ENCODE measurements at regions not wholly inside any gene's neighbourhood (a gene's known extent, or its start where the extent isn't known, plus 50 kb on each side); places are given as distances from the start of the nearest gene placed in this dataset.

DNA sequence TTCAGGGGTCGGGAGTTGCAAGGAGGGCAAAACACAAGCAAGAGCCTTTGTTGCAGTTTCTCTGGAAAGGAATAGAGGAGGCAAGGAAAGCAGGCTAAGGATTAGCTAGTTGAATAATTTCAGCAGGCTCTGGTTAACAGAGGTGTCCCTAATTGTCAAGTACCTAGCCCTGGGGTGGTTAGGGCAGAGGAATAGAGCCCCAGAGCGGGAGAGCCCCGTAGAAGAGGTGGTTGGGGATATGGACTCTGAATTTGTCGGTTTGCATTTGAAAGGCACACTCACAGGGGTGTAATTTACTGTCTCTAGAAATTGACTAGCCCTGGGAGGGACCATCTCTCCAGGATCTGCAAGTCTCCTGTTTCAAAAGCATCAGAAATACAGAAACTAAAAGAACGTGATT is 1030.2 kb downstream of the TMEM182 start:
- H3K4me1 ChIP-seq = no peaks in the 10 kb centered on the region
- no peaks in the 10 kb centered on the region for H3K27me3 ChIP-seq (ENCODE audit: low read depth)
- no peak for ATAC-seq
- H3K36me3 ChIP-seq = no peaks in the 10 kb centered on the region
- H3K27ac ChIP-seq = no peak overlapping the region
- no peaks in the 10 kb centered on the region for H3K9me3 ChIP-seq
- no peak for DNase-seq
- intact Hi-C loops (cut with DNase I) = no loop called here
- TF ChIP-seq, protein P1, sequence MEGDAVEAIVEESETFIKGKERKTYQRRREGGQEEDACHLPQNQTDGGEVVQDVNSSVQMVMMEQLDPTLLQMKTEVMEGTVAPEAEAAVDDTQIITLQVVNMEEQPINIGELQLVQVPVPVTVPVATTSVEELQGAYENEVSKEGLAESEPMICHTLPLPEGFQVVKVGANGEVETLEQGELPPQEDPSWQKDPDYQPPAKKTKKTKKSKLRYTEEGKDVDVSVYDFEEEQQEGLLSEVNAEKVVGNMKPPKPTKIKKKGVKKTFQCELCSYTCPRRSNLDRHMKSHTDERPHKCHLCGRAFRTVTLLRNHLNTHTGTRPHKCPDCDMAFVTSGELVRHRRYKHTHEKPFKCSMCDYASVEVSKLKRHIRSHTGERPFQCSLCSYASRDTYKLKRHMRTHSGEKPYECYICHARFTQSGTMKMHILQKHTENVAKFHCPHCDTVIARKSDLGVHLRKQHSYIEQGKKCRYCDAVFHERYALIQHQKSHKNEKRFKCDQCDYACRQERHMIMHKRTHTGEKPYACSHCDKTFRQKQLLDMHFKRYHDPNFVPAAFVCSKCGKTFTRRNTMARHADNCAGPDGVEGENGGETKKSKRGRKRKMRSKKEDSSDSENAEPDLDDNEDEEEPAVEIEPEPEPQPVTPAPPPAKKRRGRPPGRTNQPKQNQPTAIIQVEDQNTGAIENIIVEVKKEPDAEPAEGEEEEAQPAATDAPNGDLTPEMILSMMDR (IDR thresholded peaks at IDR 0.05) = no peak
- H3K4me3 ChIP-seq = no peak overlapping the region

DNA sequence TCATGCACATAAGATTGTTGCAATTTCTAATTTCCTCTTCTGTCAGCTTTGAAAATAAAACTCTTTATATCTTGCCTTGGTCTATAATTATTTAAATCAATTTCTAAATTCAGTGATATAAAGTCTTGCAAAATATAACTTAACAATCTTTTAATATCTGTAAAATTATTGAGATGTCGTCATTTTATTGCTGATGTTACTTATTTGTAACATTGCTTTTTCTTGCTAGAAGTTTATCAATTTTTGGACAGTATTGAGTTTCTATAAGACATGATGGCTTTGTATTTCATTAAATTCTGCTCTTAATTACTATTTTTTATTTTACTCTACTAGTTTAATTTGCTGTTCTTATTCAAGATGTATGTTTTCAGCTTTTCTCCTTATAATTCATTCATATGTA is 1036.5 kb downstream of the TMEM182 start:
- Histone ChIP-seq H3K36me3 (no peaks in the 10 kb centered on the region), H3K4me3 (no peak overlapping the region)
- intact Hi-C loops (cut with DNase I) = no loop called here

GRCh38 chr2:103804013-103804412 is 1042.2 kb downstream of the TMEM182 start:
- Histone ChIP-seq H3K4me1 (no peaks in the 10 kb centered on the region), H3K27me3 (ENCODE audit: low read depth) (no peaks in the 10 kb centered on the region), H3K27ac (no peak overlapping the region), H3K36me3 (no peaks in the 10 kb centered on the region), H3K4me3 (no peak overlapping the region), H3K9me3 (no peaks in the 10 kb centered on the region)
- DNase-seq = no peak
- intact Hi-C loops (cut with DNase I) = no loop called here
- no peak for ATAC-seq
- TF ChIP-seq, protein P1 (IDR thresholded peaks at IDR 0.05) = no peak

More for the DNA sequence above, 1036.5 kb downstream of the TMEM182 start:
- no peaks in the 10 kb centered on the region for H3K4me1 ChIP-seq
- no peak overlapping the region for H3K27ac ChIP-seq
- H3K27me3 ChIP-seq (ENCODE audit: low read depth) = no peaks in the 10 kb centered on the region
- H3K9me3 ChIP-seq = no peaks in the 10 kb centered on the region
- TF ChIP-seq, protein P1 (IDR thresholded peaks at IDR 0.05) = no peak
- DNase-seq (no peak), ATAC-seq (no peak)

GRCh38 chr2:103805746-103806145 is 1043.9 kb downstream of the TMEM182 start:
- TF ChIP-seq, protein P1 (IDR thresholded peaks at IDR 0.05) = no peak
- H3K4me3 ChIP-seq = no peak overlapping the region
- intact Hi-C loops (cut with DNase I) = no loop called here

GRCh38 chr2:103808814-103809213 is 1045.1 kb upstream of the POU3F3 start:
- no peaks in the 10 kb centered on the region for H3K9me3 ChIP-seq
- intact Hi-C loops (cut with DNase I) = no loop called here
- no peaks in the 10 kb centered on the region for H3K36me3 ChIP-seq
- no peaks in the 10 kb centered on the region for H3K4me1 ChIP-seq
- no peak for DNase-seq
- no peak for ATAC-seq
- H3K27ac ChIP-seq = no peak overlapping the region
- H3K4me3 ChIP-seq = no peak overlapping the region
- no peaks in the 10 kb centered on the region for H3K27me3 ChIP-seq (ENCODE audit: low read depth)
- TF ChIP-seq, protein P1 (IDR thresholded peaks at IDR 0.05) = no peak

More at GRCh38 chr2:103805746-103806145, 1043.9 kb downstream of the TMEM182 start:
- no peak for DNase-seq
- H3K27me3 ChIP-seq (ENCODE audit: low read depth) = no peaks in the 10 kb centered on the region
- no peak overlapping the region for H3K27ac ChIP-seq
- H3K9me3 ChIP-seq = no peaks in the 10 kb centered on the region
- ATAC-seq = no peak
- no peaks in the 10 kb centered on the region for H3K4me1 ChIP-seq
- H3K36me3 ChIP-seq = no peaks in the 10 kb centered on the region

GRCh38 chr2:103809415-103809814 is 1044.5 kb upstream of the POU3F3 start:
- TF ChIP-seq, protein P1 (IDR thresholded peaks at IDR 0.05) = no peak
- ATAC-seq (no peak), DNase-seq (no peak)
- no peaks in the 10 kb centered on the region for H3K9me3 ChIP-seq
- intact Hi-C loops (cut with DNase I) = no loop called here
- H3K27ac ChIP-seq = no peak overlapping the region
- no peaks in the 10 kb centered on the region for H3K4me1 ChIP-seq
- H3K27me3 ChIP-seq (ENCODE audit: low read depth) = no peaks in the 10 kb centered on the region
- no peaks in the 10 kb centered on the region for H3K36me3 ChIP-seq
- no peak overlapping the region for H3K4me3 ChIP-seq
